SK-N-SH (cell line): ENCODE measurements at regions not wholly inside any gene's neighbourhood (a gene's known extent, or its start where the extent isn't known, plus 50 kb on each side); places are given as distances from the start of the nearest gene placed in this dataset.

Source experiments
- CTCF ChIP-seq: fragments of 200-600 bp; sonication (generic); IDR thresholded peaks from 2 replicates; pipeline ENCODE4 v1.6.1; 2017; ENCODE audit warnings: antibody characterized with exemption, mild to moderate bottlenecking, moderate library complexity
- EZH2phosphoT487 ChIP-seq: fragments of 200-600 bp; sonication (generic); IDR thresholded peaks from 2 replicates; pipeline ENCODE4 v1.6.1; 2017; ENCODE audit warnings: low read depth, mixed run types, mild to moderate bottlenecking, antibody characterized with exemption, moderate library complexity, borderline replicate concordance
- FOXM1 ChIP-seq: IDR thresholded peaks from 2 replicates; pipeline ENCODE4 v1.4.0; 2012; ENCODE audit warnings: low read depth, mild to moderate bottlenecking
- IRF3 ChIP-seq: fragments of 150-350 bp; IDR thresholded peaks from 2 replicates; pipeline ENCODE4 v1.6.1; 2016; ENCODE audit warnings: mild to moderate bottlenecking, low read depth, low read length
- JUND ChIP-seq: IDR thresholded peaks from 2 replicates; pipeline ENCODE4 v1.4.0; 2012
- POLR2AphosphoS5 ChIP-seq: IDR thresholded peaks from 2 replicates; pipeline ENCODE4 v1.6.1; 2012; ENCODE audit warnings: low read depth, low read length
- RAD21 ChIP-seq: IDR thresholded peaks from 2 replicates; pipeline ENCODE4 v1.6.1; 2012; ENCODE audit warnings: mild to moderate bottlenecking, low read length
- RFX5 ChIP-seq: IDR thresholded peaks from 2 replicates; pipeline ENCODE4 v1.6.1; 2012; ENCODE audit warnings: mild to moderate bottlenecking, improper control_type of control experiment, low read length
- SMC3 ChIP-seq: IDR thresholded peaks from 2 replicates; pipeline ENCODE4 v1.6.1; 2012; ENCODE audit warnings: low read depth, low read length, improper control_type of control experiment
- TEAD4 ChIP-seq: IDR thresholded peaks from 2 replicates; pipeline ENCODE4 v1.4.0; 2012; ENCODE audit warnings: mild to moderate bottlenecking, borderline replicate concordance; ENCODE audit not compliant: insufficient read depth
- USF1 ChIP-seq: IDR thresholded peaks from 2 replicates; pipeline ENCODE4 v1.4.0; 2012; ENCODE audit warnings: low read depth, borderline replicate concordance
- USF2 ChIP-seq: fragments of 150-350 bp; IDR thresholded peaks from 2 replicates; pipeline ENCODE4 v1.6.1; 2017; ENCODE audit warnings: antibody characterized with exemption, low read length, low read depth, borderline replicate concordance
- TF ChIP-seq, protein P1 (sequence below): IDR thresholded peaks from 2 replicates; pipeline ENCODE4 v1.6.1; 2012; ENCODE audit warnings: mild to moderate bottlenecking, low read depth, low read length, moderate library complexity

DNA sequence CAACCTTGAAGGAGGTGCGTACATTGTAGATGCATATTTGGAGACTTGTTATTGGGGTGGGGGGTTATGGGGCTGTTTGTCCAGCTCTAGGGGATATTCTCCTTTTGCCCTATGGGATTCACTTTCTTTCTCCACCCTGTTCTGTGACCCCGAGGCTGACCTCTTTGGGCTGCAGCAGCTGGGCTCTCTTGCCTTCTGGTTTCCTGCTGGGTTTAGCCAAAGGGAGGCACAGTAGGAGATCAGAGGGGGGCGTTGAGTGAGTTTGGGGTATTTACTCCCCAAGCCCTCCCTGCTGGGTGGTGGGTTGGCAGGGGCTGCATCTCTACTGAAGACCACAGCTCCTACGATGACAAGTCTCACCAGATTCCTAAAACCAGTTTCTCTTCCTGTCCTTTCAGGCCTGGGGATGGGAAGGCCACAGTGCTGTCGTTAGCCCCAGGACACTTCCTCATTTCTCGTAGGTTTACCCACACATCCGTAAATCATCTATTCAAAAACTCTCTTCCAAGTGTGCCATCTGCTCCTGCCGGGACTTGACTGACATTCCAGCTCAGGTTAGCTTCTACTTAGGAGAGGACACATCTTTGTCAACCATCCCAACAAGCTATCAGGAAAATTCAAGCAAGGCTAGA lies 127.1 kb downstream of the TMEM30B start:
- TF ChIP-seq POLR2AphosphoS5 (no peak), SMC3 (no peak), CTCF (no peak), IRF3 (no peak), FOXM1 (no peak), TEAD4 (no peak), USF1 (no peak), USF2 (no peak), RFX5 (no peak), JUND (no peak), RAD21 (no peak), EZH2phosphoT487 (no peak)
- TF ChIP-seq, protein P1, sequence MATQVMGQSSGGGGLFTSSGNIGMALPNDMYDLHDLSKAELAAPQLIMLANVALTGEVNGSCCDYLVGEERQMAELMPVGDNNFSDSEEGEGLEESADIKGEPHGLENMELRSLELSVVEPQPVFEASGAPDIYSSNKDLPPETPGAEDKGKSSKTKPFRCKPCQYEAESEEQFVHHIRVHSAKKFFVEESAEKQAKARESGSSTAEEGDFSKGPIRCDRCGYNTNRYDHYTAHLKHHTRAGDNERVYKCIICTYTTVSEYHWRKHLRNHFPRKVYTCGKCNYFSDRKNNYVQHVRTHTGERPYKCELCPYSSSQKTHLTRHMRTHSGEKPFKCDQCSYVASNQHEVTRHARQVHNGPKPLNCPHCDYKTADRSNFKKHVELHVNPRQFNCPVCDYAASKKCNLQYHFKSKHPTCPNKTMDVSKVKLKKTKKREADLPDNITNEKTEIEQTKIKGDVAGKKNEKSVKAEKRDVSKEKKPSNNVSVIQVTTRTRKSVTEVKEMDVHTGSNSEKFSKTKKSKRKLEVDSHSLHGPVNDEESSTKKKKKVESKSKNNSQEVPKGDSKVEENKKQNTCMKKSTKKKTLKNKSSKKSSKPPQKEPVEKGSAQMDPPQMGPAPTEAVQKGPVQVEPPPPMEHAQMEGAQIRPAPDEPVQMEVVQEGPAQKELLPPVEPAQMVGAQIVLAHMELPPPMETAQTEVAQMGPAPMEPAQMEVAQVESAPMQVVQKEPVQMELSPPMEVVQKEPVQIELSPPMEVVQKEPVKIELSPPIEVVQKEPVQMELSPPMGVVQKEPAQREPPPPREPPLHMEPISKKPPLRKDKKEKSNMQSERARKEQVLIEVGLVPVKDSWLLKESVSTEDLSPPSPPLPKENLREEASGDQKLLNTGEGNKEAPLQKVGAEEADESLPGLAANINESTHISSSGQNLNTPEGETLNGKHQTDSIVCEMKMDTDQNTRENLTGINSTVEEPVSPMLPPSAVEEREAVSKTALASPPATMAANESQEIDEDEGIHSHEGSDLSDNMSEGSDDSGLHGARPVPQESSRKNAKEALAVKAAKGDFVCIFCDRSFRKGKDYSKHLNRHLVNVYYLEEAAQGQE = no peak
